ENCODE measurements at regions not wholly inside any gene's neighbourhood (a gene's known extent, or its start where the extent isn't known, plus 50 kb on each side); places are given as distances from the start of the nearest gene placed in this dataset.

DNA sequence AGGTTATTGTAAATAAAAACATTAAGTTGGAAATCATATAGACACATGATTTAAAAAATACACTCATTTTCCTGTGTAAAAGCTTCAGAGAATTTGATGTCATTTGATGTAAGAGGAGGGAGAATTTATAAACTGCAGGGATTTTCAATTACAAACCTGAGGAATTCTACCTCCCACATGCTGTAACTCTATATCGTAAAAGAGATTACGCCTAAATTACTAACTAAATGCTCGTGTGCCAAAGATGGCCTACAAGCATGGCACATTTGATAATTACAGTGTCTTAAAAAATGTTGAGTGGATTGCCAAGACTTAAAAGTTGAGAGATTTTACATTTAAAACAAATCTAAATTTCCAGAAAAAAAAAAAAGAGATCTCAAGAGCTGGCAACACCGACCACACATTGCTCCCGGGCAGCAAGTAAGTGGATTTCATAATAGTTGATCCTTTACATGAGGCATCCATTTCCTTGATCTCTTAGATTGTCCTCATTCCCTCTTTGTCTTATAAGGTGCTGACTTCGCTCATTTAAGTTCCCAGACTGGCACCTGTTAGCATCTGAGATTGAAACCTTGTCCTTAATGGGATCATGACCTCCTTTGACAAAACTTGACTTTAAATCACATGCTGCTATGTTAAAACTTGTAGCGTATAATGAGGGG lies 840.3 kb upstream of the ZEB2 start:
- no peak for DNase-seq (ENCODE audit: extremely low spot score)
- TF ChIP-seq, protein P1, sequence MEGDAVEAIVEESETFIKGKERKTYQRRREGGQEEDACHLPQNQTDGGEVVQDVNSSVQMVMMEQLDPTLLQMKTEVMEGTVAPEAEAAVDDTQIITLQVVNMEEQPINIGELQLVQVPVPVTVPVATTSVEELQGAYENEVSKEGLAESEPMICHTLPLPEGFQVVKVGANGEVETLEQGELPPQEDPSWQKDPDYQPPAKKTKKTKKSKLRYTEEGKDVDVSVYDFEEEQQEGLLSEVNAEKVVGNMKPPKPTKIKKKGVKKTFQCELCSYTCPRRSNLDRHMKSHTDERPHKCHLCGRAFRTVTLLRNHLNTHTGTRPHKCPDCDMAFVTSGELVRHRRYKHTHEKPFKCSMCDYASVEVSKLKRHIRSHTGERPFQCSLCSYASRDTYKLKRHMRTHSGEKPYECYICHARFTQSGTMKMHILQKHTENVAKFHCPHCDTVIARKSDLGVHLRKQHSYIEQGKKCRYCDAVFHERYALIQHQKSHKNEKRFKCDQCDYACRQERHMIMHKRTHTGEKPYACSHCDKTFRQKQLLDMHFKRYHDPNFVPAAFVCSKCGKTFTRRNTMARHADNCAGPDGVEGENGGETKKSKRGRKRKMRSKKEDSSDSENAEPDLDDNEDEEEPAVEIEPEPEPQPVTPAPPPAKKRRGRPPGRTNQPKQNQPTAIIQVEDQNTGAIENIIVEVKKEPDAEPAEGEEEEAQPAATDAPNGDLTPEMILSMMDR (IDR thresholded peaks at IDR 0.05; ENCODE audit: control extremely low read depth, extremely low read depth, low read depth, missing control alignments) = no peak
- POLR2A ChIA-PET = no interaction called here
- CTCF ChIA-PET = no interaction called here

DNA sequence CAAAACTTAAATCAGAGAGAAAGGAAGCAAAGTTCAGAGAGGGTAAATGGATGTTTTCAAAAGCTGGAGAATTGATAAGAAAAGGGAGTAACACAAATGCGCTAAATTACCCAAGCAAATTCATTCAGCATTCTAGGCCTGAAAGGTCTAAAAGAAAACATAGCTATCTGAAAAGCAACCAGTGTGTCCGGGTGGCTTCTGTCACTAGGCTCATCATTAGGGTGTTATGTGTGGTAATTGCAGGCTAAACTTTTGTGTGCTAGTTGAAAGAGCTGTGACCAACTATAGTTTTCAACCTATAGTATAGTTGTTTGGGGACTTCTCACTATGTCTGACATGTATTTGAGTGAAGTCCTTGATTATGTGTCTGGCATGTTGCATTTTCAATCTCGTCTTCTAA lies 839.6 kb upstream of the ZEB2 start:
- no peak for DNase-seq (ENCODE audit: extremely low spot score)
- TF ChIP-seq, protein P1 (IDR thresholded peaks at IDR 0.05; ENCODE audit: control extremely low read depth, extremely low read depth, low read depth, missing control alignments) = no peak
- POLR2A ChIA-PET = no interaction called here
- CTCF ChIA-PET = no interaction called here

DNA sequence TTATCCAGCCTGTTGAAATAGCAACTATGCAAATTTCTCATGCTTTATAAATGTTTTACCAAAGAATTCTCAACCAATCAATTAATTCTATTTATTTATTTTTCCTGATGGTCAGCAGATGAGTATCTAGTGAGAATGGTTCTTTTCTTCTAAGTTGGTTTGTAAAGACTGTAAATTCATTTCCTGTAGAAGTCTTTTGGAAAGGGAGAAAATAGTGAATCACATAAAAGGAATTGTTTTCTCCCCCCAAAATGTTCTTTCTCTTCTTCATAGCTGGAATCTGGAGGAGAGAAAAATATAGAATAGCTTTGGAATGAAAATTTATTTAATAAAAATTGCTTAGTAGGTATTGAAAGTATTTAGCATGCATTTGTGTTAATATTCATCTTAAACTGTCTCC lies 836.1 kb upstream of the ZEB2 start:
- ChIA-PET POLR2A (no interaction called here), CTCF (no interaction called here)
- no peak for DNase-seq (ENCODE audit: extremely low spot score)
- TF ChIP-seq, protein P1 (IDR thresholded peaks at IDR 0.05; ENCODE audit: control extremely low read depth, extremely low read depth, low read depth, missing control alignments) = no peak

DNA sequence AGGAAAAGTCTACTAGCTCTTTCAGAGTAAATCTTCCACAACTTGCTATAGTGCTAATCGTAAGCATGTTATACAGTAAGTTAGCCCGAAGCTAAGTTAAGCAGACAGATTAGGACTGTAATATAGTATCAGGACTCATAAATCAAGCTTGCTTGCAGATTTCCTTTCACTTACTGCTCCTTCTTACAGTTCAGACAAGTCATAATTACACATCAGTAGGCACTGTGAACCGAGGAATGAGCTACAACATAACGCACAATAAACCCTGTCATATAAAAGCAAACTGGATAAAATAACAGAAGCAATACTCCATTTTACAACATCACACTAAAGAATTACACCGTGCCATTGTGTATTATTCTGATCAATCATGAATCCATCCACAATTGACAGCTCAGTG lies 832.6 kb upstream of the ZEB2 start:
- no peak for DNase-seq (ENCODE audit: extremely low spot score)
- ChIA-PET POLR2A (no interaction called here), CTCF (interaction anchor here (1.1 to 1.4 kb wide), 2 partner anchors 13 to 37 kb away, joined by 3 read pairs; no protein-coding TSS in a partner anchor)
- TF ChIP-seq, protein P1 (IDR thresholded peaks at IDR 0.05; ENCODE audit: control extremely low read depth, extremely low read depth, low read depth, missing control alignments) = no peak

DNA sequence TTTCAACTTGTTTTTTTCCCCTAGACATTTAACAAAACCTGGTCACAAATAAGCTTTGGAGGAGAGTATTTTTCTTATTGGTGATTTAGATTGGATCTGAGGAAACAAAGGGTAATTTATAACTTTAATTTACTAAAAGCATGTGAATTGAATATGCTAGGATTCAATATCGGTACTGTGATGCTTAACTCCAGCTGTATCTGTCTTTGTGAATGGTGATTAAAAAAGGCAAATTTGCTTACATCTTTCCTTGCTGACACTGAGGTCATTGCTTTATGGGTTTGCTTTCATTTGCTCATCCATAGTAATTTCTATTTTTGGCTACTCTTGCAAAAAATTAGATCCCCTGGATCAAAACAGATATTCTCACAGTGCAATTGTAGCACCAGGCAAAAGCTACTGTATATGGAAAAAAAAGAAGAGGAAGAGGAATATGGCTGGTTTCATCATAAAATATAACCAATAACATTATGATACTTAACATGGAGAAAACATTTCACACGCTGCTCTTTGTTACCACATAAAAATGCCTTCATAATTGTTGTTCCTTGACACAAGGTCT lies 832.0 kb upstream of the ZEB2 start:
- TF ChIP-seq, protein P1 (IDR thresholded peaks at IDR 0.05; ENCODE audit: control extremely low read depth, extremely low read depth, low read depth, missing control alignments) = no peak
- ChIA-PET POLR2A (no interaction called here), CTCF (interaction anchor here (1.1 to 1.5 kb wide), 3 partner anchors 13 to 36 kb away, joined by 3 read pairs; no protein-coding TSS in a partner anchor)
- no peak for DNase-seq (ENCODE audit: extremely low spot score)

DNA sequence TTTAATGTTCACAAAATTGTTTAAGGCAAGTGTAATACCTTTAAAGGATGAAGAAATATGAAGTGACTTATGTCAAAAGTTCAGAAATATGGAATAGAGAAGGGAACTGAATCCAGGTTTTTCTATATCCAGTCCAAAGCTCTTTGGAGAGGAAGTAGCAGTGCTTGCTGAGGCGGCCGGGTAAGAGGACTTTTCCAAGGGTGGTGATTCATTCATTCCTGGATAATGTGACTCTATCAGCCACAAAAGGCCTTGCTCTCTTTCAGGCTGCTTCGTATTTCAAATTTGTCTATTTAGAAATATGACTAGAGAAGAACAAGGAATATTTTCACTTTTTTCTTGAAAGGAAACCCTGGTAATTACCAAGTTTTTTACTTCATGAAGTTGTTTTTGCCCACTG lies 830.1 kb upstream of the ZEB2 start:
- POLR2A ChIA-PET = no interaction called here
- TF ChIP-seq, protein P1 (IDR thresholded peaks at IDR 0.05; ENCODE audit: control extremely low read depth, extremely low read depth, low read depth, missing control alignments) = no peak
- DNase-seq (ENCODE audit: extremely low spot score) = no peak
- CTCF ChIA-PET = interaction anchor here (1.3 kb wide), 1 partner anchor 19 kb away, joined by 3 read pairs; no protein-coding TSS in a partner anchor
